Liver (tissue), 8 donors: ENCODE measurements at regions not wholly inside any gene's neighbourhood (a gene's known extent, or its start where the extent isn't known, plus 50 kb on each side); places are given as distances from the start of the nearest gene placed in this dataset.

Experiments
- DNase-seq: peaks from one replicate; pipeline ENCODE4 v3.0.0-alpha.2; 2017; ENCODE audit warnings: low spot score
- H3K27ac ChIP-seq, 2 donors: one replicate each; pipeline ENCODE4 v1.7.0; 2013; ENCODE audit warnings: inconsistent platforms in 2 of 2, low read length in 2 of 2, control low read depth in 1 of 2, low read depth in 1 of 2, mild to moderate bottlenecking in 1 of 2
- H3K27me3 ChIP-seq, 4 donors: one replicate each; pipeline versions ENCODE4 v1.6.1 to v1.7.0; 2013; ENCODE audit warnings: low read length in 3 of 4, inconsistent platforms in 1 of 4, mild to moderate bottlenecking in 1 of 4, moderate library complexity in 1 of 4; ENCODE audit not compliant: control insufficient read depth in 4 of 4, insufficient read depth in 4 of 4
- H3K36me3 ChIP-seq, 4 donors: one replicate each; pipeline versions ENCODE4 v1.6.1 to v1.7.0; 2013; ENCODE audit warnings: low read length in 3 of 4, mild to moderate bottlenecking in 3 of 4, low read depth in 1 of 4, moderate library complexity in 1 of 4; ENCODE audit not compliant: control insufficient read depth in 4 of 4, insufficient read depth in 3 of 4
- H3K4me1 ChIP-seq, 4 donors: one replicate each; pipeline versions ENCODE4 v1.6.1 to v1.7.0; 2013; ENCODE audit warnings: low read length in 3 of 4, mild to moderate bottlenecking in 3 of 4, moderate library complexity in 1 of 4; ENCODE audit not compliant: control insufficient read depth in 4 of 4, insufficient read depth in 4 of 4
- H3K4me3 ChIP-seq, 3 donors: one replicate each; pipeline versions ENCODE4 v1.6.1 to v1.7.0; 2013; ENCODE audit warnings: low read length in 3 of 3, control low read depth in 1 of 3, low read depth in 1 of 3, mild to moderate bottlenecking in 1 of 3
- H3K9ac ChIP-seq, 2 donors: one replicate each; pipeline ENCODE4 v1.7.0; 2013; ENCODE audit warnings: low read length in 2 of 2, mild to moderate bottlenecking in 2 of 2, moderate library complexity in 2 of 2, control low read depth in 1 of 2, low read depth in 1 of 2
- H3K9me3 ChIP-seq, 4 donors: one replicate each; pipeline versions ENCODE4 v1.6.1 to v1.7.0; 2013; ENCODE audit warnings: low read length in 3 of 4; ENCODE audit not compliant: control insufficient read depth in 4 of 4
- EGR1 ChIP-seq, 2 donors: IDR thresholded peaks; 2 replicates each; pipeline ENCODE4 v1.6.1; 2016 to 2018; ENCODE audit warnings: antibody characterized with exemption in 2 of 2, low read depth in 2 of 2
- FOXA2 ChIP-seq: IDR thresholded peaks from 2 replicates; pipeline ENCODE4 v1.6.1; 2016; ENCODE audit warnings: antibody characterized with exemption
- GABPA ChIP-seq, 2 donors: IDR thresholded peaks in 1 of 2; conservative IDR thresholded peaks in 1 of 2; 2 replicates each; pipeline ENCODE4 v1.6.1; 2016; ENCODE audit warnings: antibody characterized with exemption in 2 of 2, mild to moderate bottlenecking in 1 of 2, moderate library complexity in 1 of 2
- HNF4A ChIP-seq, 2 donors: conservative IDR thresholded peaks; 2 replicates each; pipeline ENCODE4 v1.6.1; 2016; ENCODE audit warnings: antibody characterized with exemption in 2 of 2, mild to moderate bottlenecking in 2 of 2
- HNF4G ChIP-seq: IDR thresholded peaks from 2 replicates; pipeline ENCODE4 v1.6.1; 2016; ENCODE audit warnings: antibody characterized with exemption
- NR2F2 ChIP-seq: IDR thresholded peaks from 2 replicates; pipeline ENCODE4 v1.6.1; 2016; ENCODE audit warnings: antibody characterized with exemption
- RAD21 ChIP-seq, 2 donors: IDR thresholded peaks; 2 replicates each; pipeline ENCODE4 v1.6.1; 2016; ENCODE audit warnings: antibody characterized with exemption in 2 of 2, mild to moderate bottlenecking in 2 of 2
- RXRA ChIP-seq, 2 donors: IDR thresholded peaks; 2 replicates each; pipeline ENCODE4 v1.6.1; 2017 to 2018; ENCODE audit warnings: antibody characterized with exemption in 2 of 2, mild to moderate bottlenecking in 1 of 2
- SP1 ChIP-seq: IDR thresholded peaks from 2 replicates; pipeline ENCODE4 v1.6.1; 2018; ENCODE audit warnings: antibody characterized with exemption, mild to moderate bottlenecking
- TAF1 ChIP-seq: conservative IDR thresholded peaks from 2 replicates; pipeline ENCODE4 v1.6.1; 2016; ENCODE audit warnings: antibody characterized with exemption, mild to moderate bottlenecking
- YY1 ChIP-seq: IDR thresholded peaks from 2 replicates; pipeline ENCODE4 v1.6.1; 2016; ENCODE audit warnings: antibody characterized with exemption, mild to moderate bottlenecking
- WGBS: extraction: QIAGEN DNeasy Blood & Tissue Kit; methylation state at CpG from one replicate; pipeline ENCODE4 v1.1.7; 2013; 5-methylcytosine and 5-hydroxymethylcytosine counted together
- TF ChIP-seq, protein P1 (sequence below): IDR thresholded peaks from 2 replicates; pipeline ENCODE4 v1.6.1; 2016; ENCODE audit warnings: antibody characterized with exemption
- TF ChIP-seq, protein P2 (sequence below): fragments of 150-350 bp; IDR thresholded peaks from 2 replicates; pipeline ENCODE4 v1.5.1; 2017; ENCODE audit warnings: improper control_type of control experiment, low read depth, low read length; ENCODE audit not compliant: missing input control
- TF ChIP-seq, protein P3 (sequence below): IDR thresholded peaks from 2 replicates; pipeline ENCODE4 v1.6.1; 2016; ENCODE audit warnings: antibody characterized with exemption, mild to moderate bottlenecking
- TF ChIP-seq, protein P4 (sequence below): IDR thresholded peaks from 2 replicates; pipeline ENCODE4 v1.6.1; 2016; ENCODE audit warnings: antibody characterized with exemption
- donor health status: healthy.
- donor health status: healthy.
- donor health status: healthy.
- donor health status: healthy.
- donor health status: healthy.

DNA sequence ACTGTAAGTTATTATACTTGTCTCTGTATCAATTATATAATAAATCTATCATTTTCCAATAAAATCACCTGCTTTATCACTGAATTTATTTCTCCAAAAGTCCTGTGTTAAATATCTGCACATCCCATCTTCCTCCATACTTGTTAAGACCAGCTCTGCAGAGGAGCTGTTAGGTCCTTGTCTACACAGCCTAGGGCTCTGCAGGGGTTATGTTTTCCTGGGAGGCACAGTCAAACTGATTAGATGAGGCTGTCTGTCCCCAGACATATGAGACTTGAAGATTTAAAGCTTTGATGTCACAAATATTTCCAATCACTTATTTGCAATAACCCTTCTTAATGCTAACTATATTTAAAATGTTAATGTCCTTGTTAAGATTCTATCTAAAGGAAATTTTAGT is 446.8 kb downstream of the TRAM1L1 start:
- Histone ChIP-seq H3K36me3 (no peaks in the 10 kb centered on the region), H3K9me3 (no peaks in the 10 kb centered on the region), H3K4me1 (no peaks in the 10 kb centered on the region), H3K27me3 (no peaks in the 10 kb centered on the region), H3K9ac (no peak overlapping the region), H3K4me3 (no peak overlapping the region), H3K27ac (no peak overlapping the region)
- TF ChIP-seq FOXA2 = no peak
- TF ChIP-seq RXRA (IDR thresholded peaks at IDR 0.05) = no peak
- TF ChIP-seq, protein P1, sequence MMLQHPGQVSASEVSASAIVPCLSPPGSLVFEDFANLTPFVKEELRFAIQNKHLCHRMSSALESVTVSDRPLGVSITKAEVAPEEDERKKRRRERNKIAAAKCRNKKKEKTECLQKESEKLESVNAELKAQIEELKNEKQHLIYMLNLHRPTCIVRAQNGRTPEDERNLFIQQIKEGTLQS = no peak
- no peak for TF ChIP-seq YY1
- no peak for TF ChIP-seq NR2F2
- TF ChIP-seq, protein P2, sequence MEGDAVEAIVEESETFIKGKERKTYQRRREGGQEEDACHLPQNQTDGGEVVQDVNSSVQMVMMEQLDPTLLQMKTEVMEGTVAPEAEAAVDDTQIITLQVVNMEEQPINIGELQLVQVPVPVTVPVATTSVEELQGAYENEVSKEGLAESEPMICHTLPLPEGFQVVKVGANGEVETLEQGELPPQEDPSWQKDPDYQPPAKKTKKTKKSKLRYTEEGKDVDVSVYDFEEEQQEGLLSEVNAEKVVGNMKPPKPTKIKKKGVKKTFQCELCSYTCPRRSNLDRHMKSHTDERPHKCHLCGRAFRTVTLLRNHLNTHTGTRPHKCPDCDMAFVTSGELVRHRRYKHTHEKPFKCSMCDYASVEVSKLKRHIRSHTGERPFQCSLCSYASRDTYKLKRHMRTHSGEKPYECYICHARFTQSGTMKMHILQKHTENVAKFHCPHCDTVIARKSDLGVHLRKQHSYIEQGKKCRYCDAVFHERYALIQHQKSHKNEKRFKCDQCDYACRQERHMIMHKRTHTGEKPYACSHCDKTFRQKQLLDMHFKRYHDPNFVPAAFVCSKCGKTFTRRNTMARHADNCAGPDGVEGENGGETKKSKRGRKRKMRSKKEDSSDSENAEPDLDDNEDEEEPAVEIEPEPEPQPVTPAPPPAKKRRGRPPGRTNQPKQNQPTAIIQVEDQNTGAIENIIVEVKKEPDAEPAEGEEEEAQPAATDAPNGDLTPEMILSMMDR = no peak
- TF ChIP-seq, protein P3, sequence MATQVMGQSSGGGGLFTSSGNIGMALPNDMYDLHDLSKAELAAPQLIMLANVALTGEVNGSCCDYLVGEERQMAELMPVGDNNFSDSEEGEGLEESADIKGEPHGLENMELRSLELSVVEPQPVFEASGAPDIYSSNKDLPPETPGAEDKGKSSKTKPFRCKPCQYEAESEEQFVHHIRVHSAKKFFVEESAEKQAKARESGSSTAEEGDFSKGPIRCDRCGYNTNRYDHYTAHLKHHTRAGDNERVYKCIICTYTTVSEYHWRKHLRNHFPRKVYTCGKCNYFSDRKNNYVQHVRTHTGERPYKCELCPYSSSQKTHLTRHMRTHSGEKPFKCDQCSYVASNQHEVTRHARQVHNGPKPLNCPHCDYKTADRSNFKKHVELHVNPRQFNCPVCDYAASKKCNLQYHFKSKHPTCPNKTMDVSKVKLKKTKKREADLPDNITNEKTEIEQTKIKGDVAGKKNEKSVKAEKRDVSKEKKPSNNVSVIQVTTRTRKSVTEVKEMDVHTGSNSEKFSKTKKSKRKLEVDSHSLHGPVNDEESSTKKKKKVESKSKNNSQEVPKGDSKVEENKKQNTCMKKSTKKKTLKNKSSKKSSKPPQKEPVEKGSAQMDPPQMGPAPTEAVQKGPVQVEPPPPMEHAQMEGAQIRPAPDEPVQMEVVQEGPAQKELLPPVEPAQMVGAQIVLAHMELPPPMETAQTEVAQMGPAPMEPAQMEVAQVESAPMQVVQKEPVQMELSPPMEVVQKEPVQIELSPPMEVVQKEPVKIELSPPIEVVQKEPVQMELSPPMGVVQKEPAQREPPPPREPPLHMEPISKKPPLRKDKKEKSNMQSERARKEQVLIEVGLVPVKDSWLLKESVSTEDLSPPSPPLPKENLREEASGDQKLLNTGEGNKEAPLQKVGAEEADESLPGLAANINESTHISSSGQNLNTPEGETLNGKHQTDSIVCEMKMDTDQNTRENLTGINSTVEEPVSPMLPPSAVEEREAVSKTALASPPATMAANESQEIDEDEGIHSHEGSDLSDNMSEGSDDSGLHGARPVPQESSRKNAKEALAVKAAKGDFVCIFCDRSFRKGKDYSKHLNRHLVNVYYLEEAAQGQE = no peak
- TF ChIP-seq RAD21 (IDR thresholded peaks at IDR 0.05) = no peak
- TF ChIP-seq, protein P4, sequence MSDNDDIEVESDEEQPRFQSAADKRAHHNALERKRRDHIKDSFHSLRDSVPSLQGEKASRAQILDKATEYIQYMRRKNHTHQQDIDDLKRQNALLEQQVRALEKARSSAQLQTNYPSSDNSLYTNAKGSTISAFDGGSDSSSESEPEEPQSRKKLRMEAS = no peak
- no peak for TF ChIP-seq TAF1
- TF ChIP-seq GABPA (IDR thresholded peaks at IDR 0.05 in 1 of 2, conservative IDR thresholded peaks at IDR 0.05 in 1 of 2) = no peak
- no peak for TF ChIP-seq HNF4A (conservative IDR thresholded peaks at IDR 0.05)
- no peak for DNase-seq

DNA sequence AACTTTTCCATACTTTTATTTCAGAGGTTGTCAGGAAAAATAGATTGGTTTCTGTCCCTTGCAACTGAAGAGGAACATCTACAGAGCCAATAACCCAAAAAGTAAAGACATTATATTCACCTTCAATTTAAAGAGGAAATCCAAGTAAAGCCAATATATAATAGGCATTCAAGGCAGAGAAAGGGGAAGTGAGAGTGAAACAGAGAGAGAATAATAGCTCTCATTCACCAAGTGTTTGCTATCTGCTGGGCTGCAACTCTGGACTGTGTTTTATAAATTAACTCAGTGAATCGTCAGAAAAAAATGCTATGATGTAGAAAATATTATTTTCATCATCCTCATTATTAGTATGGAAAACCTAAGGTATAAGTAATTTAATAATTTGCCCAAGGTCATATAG is 448.5 kb downstream of the TRAM1L1 start:
- WGBS = 10% methylated on average over 1 of the region's 1 CpG
- no peak overlapping the region for H3K4me3 ChIP-seq
- TF ChIP-seq SP1 (no peak), HNF4G (no peak)
- no peak overlapping the region for H3K9ac ChIP-seq
- H3K27ac ChIP-seq = no peak overlapping the region
- DNase-seq = no peak
- no peaks in the 10 kb centered on the region for H3K27me3 ChIP-seq
- no peaks in the 10 kb centered on the region for H3K9me3 ChIP-seq
- no peaks in the 10 kb centered on the region for H3K4me1 ChIP-seq
- H3K36me3 ChIP-seq = no peaks in the 10 kb centered on the region

DNA sequence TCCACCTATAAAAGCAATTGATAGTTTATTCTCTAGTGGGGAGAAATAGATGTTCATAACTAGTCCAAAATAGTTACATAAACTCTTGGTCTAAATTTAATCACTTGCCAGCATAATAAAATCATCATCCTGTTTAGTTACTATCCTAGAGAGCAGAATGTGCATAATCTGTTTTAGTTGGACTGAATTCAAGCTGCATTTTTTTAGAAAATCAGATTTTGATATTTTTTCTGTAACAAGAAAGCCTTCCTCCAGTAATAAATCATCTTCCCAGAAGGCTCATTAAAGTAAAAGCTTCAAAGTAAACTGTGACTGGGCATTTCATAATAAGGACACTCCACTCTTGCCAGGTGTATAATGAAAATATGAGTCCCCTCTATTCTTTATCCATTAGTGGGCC is 453.1 kb downstream of the TRAM1L1 start:
- Histone ChIP-seq H3K36me3 (no peaks in the 10 kb centered on the region), H3K4me1 (no peaks in the 10 kb centered on the region), H3K9me3 (no peaks in the 10 kb centered on the region), H3K27me3 (no peaks in the 10 kb centered on the region), H3K4me3 (no peak overlapping the region), H3K27ac (no peak overlapping the region), H3K9ac (no peak overlapping the region)
- no peak for DNase-seq
- TF ChIP-seq FOXA2 = no peak
- TF ChIP-seq EGR1 (IDR thresholded peaks at IDR 0.05; ENCODE audit: low read depth in 2 of 2) = no peak
- TF ChIP-seq, protein P2 = no peak
- TF ChIP-seq, protein P3 = no peak
- TF ChIP-seq, protein P1 = no peak
- TF ChIP-seq YY1 = no peak
